ENCODE measurements at regions not wholly inside any gene's neighbourhood (a gene's known extent, or its start where the extent isn't known, plus 50 kb on each side); places are given as distances from the start of the nearest gene placed in this dataset.

DNA sequence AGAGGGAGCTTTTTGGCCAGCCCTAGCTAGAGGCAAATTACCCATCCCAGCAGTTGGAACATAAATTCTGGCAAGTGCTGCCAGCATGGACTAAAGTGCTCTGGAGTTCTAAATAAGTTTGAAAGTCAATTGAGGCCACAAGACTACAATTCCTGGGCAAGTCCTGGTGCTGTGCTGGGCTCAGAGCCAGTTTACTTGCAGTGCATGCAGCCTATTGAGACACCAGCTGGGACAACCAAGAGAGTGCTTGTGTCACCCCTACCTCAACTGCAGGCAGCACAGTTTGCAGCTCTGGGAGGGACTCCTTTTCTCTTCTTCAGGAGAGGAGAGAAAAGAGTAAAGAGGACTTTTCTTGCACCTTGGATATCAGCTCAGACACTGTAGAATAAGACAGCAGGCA, 277.2 kb upstream of the TMEFF2 start:
- Histone ChIP-seq H3K9ac (ENCODE audit: insufficient read depth, low read depth, low read length) (no peak overlapping the region), H3K36me3 (replicated peaks in 1 of 2; ENCODE audit: control insufficient read depth in 1 of 2, insufficient read depth in 2 of 2, low read length in 2 of 2) (no peaks in the 10 kb centered on the region), H2AFZ (ENCODE audit: low read length) (no peak overlapping the region), H3K27me3 (ENCODE audit: control insufficient read depth in 1 of 2, insufficient read depth in 2 of 2, low read length in 2 of 2) (no peaks in the 10 kb centered on the region), H4K20me1 (ENCODE audit: insufficient read depth, low read length) (no peaks in the 10 kb centered on the region), H3K9me3 (ENCODE audit: low read length) (no peaks in the 10 kb centered on the region), H3K4me2 (ENCODE audit: low read depth, low read length) (no peak overlapping the region), H3K4me1 (ENCODE audit: insufficient read depth, low read length) (no peaks in the 10 kb centered on the region), H3K79me2 (ENCODE audit: insufficient read depth, low read length) (no peaks in the 10 kb centered on the region), H3K27ac (ENCODE audit: extremely low read length, insufficient read depth, low read length) (no peak overlapping the region), H3K4me3 (replicated peaks in 1 of 3; ENCODE audit: insufficient read depth in 1 of 3, low read depth in 2 of 3, low read length in 3 of 3) (no peak overlapping the region)
- intact Hi-C loops (cut with micrococcal nuclease; ENCODE audit: unreplicated experiment), result no loop called here
- DNase-seq (ENCODE audit: low spot score) (no peak), FAIRE-seq (no peak), ATAC-seq (no peak)
- TF ChIP-seq MTA3 (CRISPR knock-in tag; IDR thresholded peaks at IDR 0.05) (no peak), POGZ (CRISPR knock-in tag; IDR thresholded peaks at IDR 0.05) (no peak), ZNF605 (CRISPR knock-in tag; IDR thresholded peaks at IDR 0.05) (no peak), ZNF264 (CRISPR knock-in tag; IDR thresholded peaks at IDR 0.05) (no peak), ZNF207 (IDR thresholded peaks at IDR 0.05; ENCODE audit: borderline replicate concordance) (no peak)
- ChIA-PET CTCF (ENCODE audit: low intra/inter-chr PET ratio, low total read pairs) (no interaction called here), POLR2A (no interaction called here)
- in situ Hi-C loops (cut with HindIII; ENCODE audit: extremely low pct_ligation_motif_present, low pct_unique_long_range_greater_than_20kb), result no loop called here
- BruUV-seq (replicated peaks), result no TSS peak

- ATAC-seq (no peak), FAIRE-seq (no peak), DNase-seq (ENCODE audit: low spot score) (no peak)
- Histone ChIP-seq H3K4me2 (ENCODE audit: low read depth, low read length) (no peak overlapping the region), H3K79me2 (ENCODE audit: insufficient read depth, low read length) (no peaks in the 10 kb centered on the region), H3K36me3 (replicated peaks in 1 of 2; ENCODE audit: control insufficient read depth in 1 of 2, insufficient read depth in 2 of 2, low read length in 2 of 2) (no peaks in the 10 kb centered on the region), H3K4me1 (ENCODE audit: insufficient read depth, low read length) (no peaks in the 10 kb centered on the region), H4K20me1 (ENCODE audit: insufficient read depth, low read length) (no peaks in the 10 kb centered on the region), H2AFZ (ENCODE audit: low read length) (no peak overlapping the region), H3K9ac (ENCODE audit: insufficient read depth, low read depth, low read length) (no peak overlapping the region), H3K27ac (ENCODE audit: extremely low read length, insufficient read depth, low read length) (no peak overlapping the region), H3K4me3 (replicated peaks in 1 of 3; ENCODE audit: insufficient read depth in 1 of 3, low read depth in 2 of 3, low read length in 3 of 3) (no peak overlapping the region), H3K27me3 (ENCODE audit: control insufficient read depth in 1 of 2, insufficient read depth in 2 of 2, low read length in 2 of 2) (no peaks in the 10 kb centered on the region), H3K9me3 (ENCODE audit: low read length) (no peaks in the 10 kb centered on the region)
- in situ Hi-C loops (cut with HindIII; ENCODE audit: extremely low pct_ligation_motif_present, low pct_unique_long_range_greater_than_20kb) (no loop called here), intact Hi-C loops (cut with micrococcal nuclease; ENCODE audit: unreplicated experiment) (no loop called here)
- ChIA-PET CTCF (ENCODE audit: low intra/inter-chr PET ratio, low total read pairs) (no interaction called here), POLR2A (no interaction called here)
- BruUV-seq (replicated peaks), result no TSS peak
- 1% methylated on average over 1 of the region's 1 CpG for WGBS (ENCODE audit: low lambda C conversion rate)
- TF ChIP-seq, protein P1, sequence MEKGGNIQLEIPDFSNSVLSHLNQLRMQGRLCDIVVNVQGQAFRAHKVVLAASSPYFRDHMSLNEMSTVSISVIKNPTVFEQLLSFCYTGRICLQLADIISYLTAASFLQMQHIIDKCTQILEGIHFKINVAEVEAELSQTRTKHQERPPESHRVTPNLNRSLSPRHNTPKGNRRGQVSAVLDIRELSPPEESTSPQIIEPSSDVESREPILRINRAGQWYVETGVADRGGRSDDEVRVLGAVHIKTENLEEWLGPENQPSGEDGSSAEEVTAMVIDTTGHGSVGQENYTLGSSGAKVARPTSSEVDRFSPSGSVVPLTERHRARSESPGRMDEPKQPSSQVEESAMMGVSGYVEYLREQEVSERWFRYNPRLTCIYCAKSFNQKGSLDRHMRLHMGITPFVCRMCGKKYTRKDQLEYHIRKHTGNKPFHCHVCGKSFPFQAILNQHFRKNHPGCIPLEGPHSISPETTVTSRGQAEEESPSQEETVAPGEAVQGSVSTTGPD (CRISPR knock-in tag; IDR thresholded peaks at IDR 0.05), result no peak
- TF ChIP-seq, protein P2, sequence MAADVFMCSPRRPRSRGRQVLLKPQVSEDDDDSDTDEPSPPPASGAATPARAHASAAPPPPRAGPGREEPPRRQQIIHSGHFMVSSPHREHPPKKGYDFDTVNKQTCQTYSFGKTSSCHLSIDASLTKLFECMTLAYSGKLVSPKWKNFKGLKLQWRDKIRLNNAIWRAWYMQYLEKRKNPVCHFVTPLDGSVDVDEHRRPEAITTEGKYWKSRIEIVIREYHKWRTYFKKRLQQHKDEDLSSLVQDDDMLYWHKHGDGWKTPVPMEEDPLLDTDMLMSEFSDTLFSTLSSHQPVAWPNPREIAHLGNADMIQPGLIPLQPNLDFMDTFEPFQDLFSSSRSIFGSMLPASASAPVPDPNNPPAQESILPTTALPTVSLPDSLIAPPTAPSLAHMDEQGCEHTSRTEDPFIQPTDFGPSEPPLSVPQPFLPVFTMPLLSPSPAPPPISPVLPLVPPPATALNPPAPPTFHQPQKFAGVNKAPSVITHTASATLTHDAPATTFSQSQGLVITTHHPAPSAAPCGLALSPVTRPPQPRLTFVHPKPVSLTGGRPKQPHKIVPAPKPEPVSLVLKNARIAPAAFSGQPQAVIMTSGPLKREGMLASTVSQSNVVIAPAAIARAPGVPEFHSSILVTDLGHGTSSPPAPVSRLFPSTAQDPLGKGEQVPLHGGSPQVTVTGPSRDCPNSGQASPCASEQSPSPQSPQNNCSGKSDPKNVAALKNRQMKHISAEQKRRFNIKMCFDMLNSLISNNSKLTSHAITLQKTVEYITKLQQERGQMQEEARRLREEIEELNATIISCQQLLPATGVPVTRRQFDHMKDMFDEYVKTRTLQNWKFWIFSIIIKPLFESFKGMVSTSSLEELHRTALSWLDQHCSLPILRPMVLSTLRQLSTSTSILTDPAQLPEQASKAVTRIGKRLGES (CRISPR knock-in tag; IDR thresholded peaks at IDR 0.05; ENCODE audit: borderline replicate concordance), result no peak
- TF ChIP-seq ZNF30 (CRISPR knock-in tag; IDR thresholded peaks at IDR 0.05) (no peak), ISL2 (CRISPR knock-in tag; IDR thresholded peaks at IDR 0.05) (no peak), PHF8 (CRISPR knock-in tag; IDR thresholded peaks at IDR 0.05) (no peak), ZNF326 (CRISPR knock-in tag; IDR thresholded peaks at IDR 0.05; ENCODE audit: borderline replicate concordance) (no peak), SMAD9 (CRISPR knock-in tag; IDR thresholded peaks at IDR 0.05) (no peak)
Observed at GRCh38 chr2:192469612-192470011, 274.9 kb upstream of the TMEFF2 start.
